ENCODE measurements at regions not wholly inside any gene's neighbourhood (a gene's known extent, or its start where the extent isn't known, plus 50 kb on each side); places are given as distances from the start of the nearest gene placed in this dataset.

- H3K36me3 ChIP-seq (replicated peaks; ENCODE audit: insufficient read depth, low read length) = no peaks in the 10 kb centered on the region
- H3K27me3 ChIP-seq (replicated peaks; ENCODE audit: insufficient read depth, low read length) = no peaks in the 10 kb centered on the region
- H3K4me2 ChIP-seq (ENCODE audit: low read depth, low read length) = no peak overlapping the region
- H3K4me3 ChIP-seq (ENCODE audit: low read length) = no peak overlapping the region
- no peak overlapping the region for H2AFZ ChIP-seq (ENCODE audit: low read length)
- H3K9me3 ChIP-seq (replicated peaks; ENCODE audit: insufficient read depth, low read length) = no peaks in the 10 kb centered on the region
- no peak overlapping the region for H3K9ac ChIP-seq (ENCODE audit: low read length)
- no peaks in the 10 kb centered on the region for H3K79me2 ChIP-seq (ENCODE audit: low read length)
- no peak for DNase-seq
- no peaks in the 10 kb centered on the region for H4K20me1 ChIP-seq (ENCODE audit: insufficient read depth, low read length)
- H3K9me2 ChIP-seq (replicated peaks; ENCODE audit: insufficient read depth, low read length) = no peaks in the 10 kb centered on the region
- no peak overlapping the region for H3K27ac ChIP-seq (ENCODE audit: low read length)
- H3K4me1 ChIP-seq (ENCODE audit: low read length) = no peaks in the 10 kb centered on the region
- no peaks in the 10 kb centered on the region for H3F3A ChIP-seq (ENCODE audit: insufficient read depth, low read length)
- TF ChIP-seq EZH2 (optimal IDR thresholded peaks at IDR 0.05; ENCODE audit: low read depth, low read length) (no peak), EZH2phosphoT487 (IDR thresholded peaks at IDR 0.05; ENCODE audit: low read length) (no peak), CTCF (IDR thresholded peaks at IDR 0.05; ENCODE audit: low read length) (no peak)
Measured at GRCh38 chr6:19331089-19331488, 506.1 kb upstream of the ID4 start.

GRCh38 chr6:19332806-19333460, 504.2 kb upstream of the ID4 start:
- H4K20me1 ChIP-seq (ENCODE audit: insufficient read depth, low read length) = no peaks in the 10 kb centered on the region
- H3K9ac ChIP-seq (ENCODE audit: low read length) = no peak overlapping the region
- H3K4me3 ChIP-seq (ENCODE audit: low read length) = no peak overlapping the region
- DNase-seq = no peak
- H3K9me3 ChIP-seq (replicated peaks; ENCODE audit: insufficient read depth, low read length) = no peaks in the 10 kb centered on the region
- no peaks in the 10 kb centered on the region for H3K4me1 ChIP-seq (ENCODE audit: low read length)
- no peak for TF ChIP-seq EZH2phosphoT487 (IDR thresholded peaks at IDR 0.05; ENCODE audit: low read length)
- no peak for TF ChIP-seq EZH2 (optimal IDR thresholded peaks at IDR 0.05; ENCODE audit: low read depth, low read length)
- TF ChIP-seq CTCF (IDR thresholded peaks at IDR 0.05; ENCODE audit: low read length) = no peak
- no peak overlapping the region for H3K27ac ChIP-seq (ENCODE audit: low read length)
- no peak overlapping the region for H3K4me2 ChIP-seq (ENCODE audit: low read depth, low read length)
- H3K9me2 ChIP-seq (replicated peaks; ENCODE audit: insufficient read depth, low read length) = no peaks in the 10 kb centered on the region
- no peaks in the 10 kb centered on the region for H3F3A ChIP-seq (ENCODE audit: insufficient read depth, low read length)
- H3K36me3 ChIP-seq (replicated peaks; ENCODE audit: insufficient read depth, low read length) = no peaks in the 10 kb centered on the region
- H3K79me2 ChIP-seq (ENCODE audit: low read length) = no peaks in the 10 kb centered on the region
- no peaks in the 10 kb centered on the region for H3K27me3 ChIP-seq (replicated peaks; ENCODE audit: insufficient read depth, low read length)
- no peak overlapping the region for H2AFZ ChIP-seq (ENCODE audit: low read length)

- Histone ChIP-seq H3K4me1 (ENCODE audit: low read length) (no peaks in the 10 kb centered on the region), H3K79me2 (ENCODE audit: low read length) (no peaks in the 10 kb centered on the region), H4K20me1 (ENCODE audit: insufficient read depth, low read length) (no peaks in the 10 kb centered on the region), H3K9me3 (replicated peaks; ENCODE audit: insufficient read depth, low read length) (no peaks in the 10 kb centered on the region), H3K36me3 (replicated peaks; ENCODE audit: insufficient read depth, low read length) (no peaks in the 10 kb centered on the region), H3F3A (ENCODE audit: insufficient read depth, low read length) (no peaks in the 10 kb centered on the region), H3K4me3 (ENCODE audit: low read length) (no peak overlapping the region), H3K4me2 (ENCODE audit: low read depth, low read length) (no peak overlapping the region), H3K9ac (ENCODE audit: low read length) (no peak overlapping the region), H3K27ac (ENCODE audit: low read length) (no peak overlapping the region), H3K27me3 (replicated peaks; ENCODE audit: insufficient read depth, low read length) (no peaks in the 10 kb centered on the region), H2AFZ (ENCODE audit: low read length) (no peak overlapping the region), H3K9me2 (replicated peaks; ENCODE audit: insufficient read depth, low read length) (no peaks in the 10 kb centered on the region)
- TF ChIP-seq CTCF (IDR thresholded peaks at IDR 0.05; ENCODE audit: low read length) = no peak
- TF ChIP-seq EZH2phosphoT487 (IDR thresholded peaks at IDR 0.05; ENCODE audit: low read length) = no peak
- no peak for TF ChIP-seq EZH2 (optimal IDR thresholded peaks at IDR 0.05; ENCODE audit: low read depth, low read length)
- DNase-seq = no peak
Measured at GRCh38 chr6:19333936-19334335, 503.2 kb upstream of the ID4 start.

Data from MM.1S (cell line).